Liver (tissue), 3 donors: ENCODE measurements at regions not wholly inside any gene's neighbourhood (a gene's known extent, or its start where the extent isn't known, plus 50 kb on each side); places are given as distances from the start of the nearest gene placed in this dataset.

Experiments used
- EGR1 ChIP-seq, 2 donors: IDR thresholded peaks; 2 replicates each; pipeline ENCODE4 v1.6.1; 2016 to 2018; ENCODE audit warnings: antibody characterized with exemption in 2 of 2, low read depth in 2 of 2
- JUND ChIP-seq, 2 donors: IDR thresholded peaks; 2 replicates each; pipeline ENCODE4 v1.6.1; 2016; ENCODE audit warnings: antibody characterized with exemption in 2 of 2
- RAD21 ChIP-seq, 2 donors: IDR thresholded peaks; 2 replicates each; pipeline ENCODE4 v1.6.1; 2016; ENCODE audit warnings: antibody characterized with exemption in 2 of 2, mild to moderate bottlenecking in 2 of 2
- TAF1 ChIP-seq: conservative IDR thresholded peaks from 2 replicates; pipeline ENCODE4 v1.6.1; 2016; ENCODE audit warnings: antibody characterized with exemption, mild to moderate bottlenecking
- YY1 ChIP-seq: IDR thresholded peaks from 2 replicates; pipeline ENCODE4 v1.6.1; 2016; ENCODE audit warnings: antibody characterized with exemption, mild to moderate bottlenecking
- TF ChIP-seq, protein P1 (sequence below): fragments of 150-350 bp; IDR thresholded peaks from 2 replicates; pipeline ENCODE4 v1.5.1; 2017; ENCODE audit warnings: improper control_type of control experiment, low read depth, low read length; ENCODE audit not compliant: missing input control
- TF ChIP-seq, protein P2 (sequence below): IDR thresholded peaks from 2 replicates; pipeline ENCODE4 v1.6.1; 2016; ENCODE audit warnings: antibody characterized with exemption, mild to moderate bottlenecking
- TF ChIP-seq, protein P3 (sequence below): IDR thresholded peaks from 2 replicates; pipeline ENCODE4 v1.6.1; 2016; ENCODE audit warnings: antibody characterized with exemption
- TF ChIP-seq, protein P4 (sequence below): IDR thresholded peaks from 2 replicates; pipeline ENCODE4 v1.6.1; 2016; ENCODE audit warnings: antibody characterized with exemption
- donor health status: healthy.
- donor health status: healthy.

DNA sequence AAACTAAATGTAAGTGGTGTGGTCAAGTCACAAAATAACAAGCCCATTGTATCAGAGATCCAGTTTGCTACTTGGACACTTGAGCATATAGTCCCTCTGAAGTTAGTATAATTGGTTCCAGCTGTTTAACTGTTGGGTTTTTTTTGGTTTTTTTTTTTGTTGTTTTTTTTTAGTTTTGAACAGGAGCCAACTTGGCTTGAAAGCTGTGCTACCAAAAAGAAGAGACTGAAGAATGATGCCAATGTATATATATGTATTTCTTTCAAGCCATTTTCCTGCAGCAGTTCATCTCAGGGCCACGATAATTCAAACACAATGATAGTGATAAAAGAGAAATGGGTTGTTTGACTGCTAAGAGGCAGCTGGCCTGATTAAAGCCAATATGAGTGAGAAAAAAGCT lies 138.3 kb downstream of the PCDH18 start:
- TF ChIP-seq RAD21 (IDR thresholded peaks at IDR 0.05) (no peak), JUND (IDR thresholded peaks at IDR 0.05) (no peak), EGR1 (IDR thresholded peaks at IDR 0.05; ENCODE audit: low read depth in 2 of 2) (no peak), TAF1 (no peak), YY1 (no peak)
- TF ChIP-seq, protein P1, sequence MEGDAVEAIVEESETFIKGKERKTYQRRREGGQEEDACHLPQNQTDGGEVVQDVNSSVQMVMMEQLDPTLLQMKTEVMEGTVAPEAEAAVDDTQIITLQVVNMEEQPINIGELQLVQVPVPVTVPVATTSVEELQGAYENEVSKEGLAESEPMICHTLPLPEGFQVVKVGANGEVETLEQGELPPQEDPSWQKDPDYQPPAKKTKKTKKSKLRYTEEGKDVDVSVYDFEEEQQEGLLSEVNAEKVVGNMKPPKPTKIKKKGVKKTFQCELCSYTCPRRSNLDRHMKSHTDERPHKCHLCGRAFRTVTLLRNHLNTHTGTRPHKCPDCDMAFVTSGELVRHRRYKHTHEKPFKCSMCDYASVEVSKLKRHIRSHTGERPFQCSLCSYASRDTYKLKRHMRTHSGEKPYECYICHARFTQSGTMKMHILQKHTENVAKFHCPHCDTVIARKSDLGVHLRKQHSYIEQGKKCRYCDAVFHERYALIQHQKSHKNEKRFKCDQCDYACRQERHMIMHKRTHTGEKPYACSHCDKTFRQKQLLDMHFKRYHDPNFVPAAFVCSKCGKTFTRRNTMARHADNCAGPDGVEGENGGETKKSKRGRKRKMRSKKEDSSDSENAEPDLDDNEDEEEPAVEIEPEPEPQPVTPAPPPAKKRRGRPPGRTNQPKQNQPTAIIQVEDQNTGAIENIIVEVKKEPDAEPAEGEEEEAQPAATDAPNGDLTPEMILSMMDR, result no peak
- TF ChIP-seq, protein P2, sequence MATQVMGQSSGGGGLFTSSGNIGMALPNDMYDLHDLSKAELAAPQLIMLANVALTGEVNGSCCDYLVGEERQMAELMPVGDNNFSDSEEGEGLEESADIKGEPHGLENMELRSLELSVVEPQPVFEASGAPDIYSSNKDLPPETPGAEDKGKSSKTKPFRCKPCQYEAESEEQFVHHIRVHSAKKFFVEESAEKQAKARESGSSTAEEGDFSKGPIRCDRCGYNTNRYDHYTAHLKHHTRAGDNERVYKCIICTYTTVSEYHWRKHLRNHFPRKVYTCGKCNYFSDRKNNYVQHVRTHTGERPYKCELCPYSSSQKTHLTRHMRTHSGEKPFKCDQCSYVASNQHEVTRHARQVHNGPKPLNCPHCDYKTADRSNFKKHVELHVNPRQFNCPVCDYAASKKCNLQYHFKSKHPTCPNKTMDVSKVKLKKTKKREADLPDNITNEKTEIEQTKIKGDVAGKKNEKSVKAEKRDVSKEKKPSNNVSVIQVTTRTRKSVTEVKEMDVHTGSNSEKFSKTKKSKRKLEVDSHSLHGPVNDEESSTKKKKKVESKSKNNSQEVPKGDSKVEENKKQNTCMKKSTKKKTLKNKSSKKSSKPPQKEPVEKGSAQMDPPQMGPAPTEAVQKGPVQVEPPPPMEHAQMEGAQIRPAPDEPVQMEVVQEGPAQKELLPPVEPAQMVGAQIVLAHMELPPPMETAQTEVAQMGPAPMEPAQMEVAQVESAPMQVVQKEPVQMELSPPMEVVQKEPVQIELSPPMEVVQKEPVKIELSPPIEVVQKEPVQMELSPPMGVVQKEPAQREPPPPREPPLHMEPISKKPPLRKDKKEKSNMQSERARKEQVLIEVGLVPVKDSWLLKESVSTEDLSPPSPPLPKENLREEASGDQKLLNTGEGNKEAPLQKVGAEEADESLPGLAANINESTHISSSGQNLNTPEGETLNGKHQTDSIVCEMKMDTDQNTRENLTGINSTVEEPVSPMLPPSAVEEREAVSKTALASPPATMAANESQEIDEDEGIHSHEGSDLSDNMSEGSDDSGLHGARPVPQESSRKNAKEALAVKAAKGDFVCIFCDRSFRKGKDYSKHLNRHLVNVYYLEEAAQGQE, result no peak
- TF ChIP-seq, protein P3, sequence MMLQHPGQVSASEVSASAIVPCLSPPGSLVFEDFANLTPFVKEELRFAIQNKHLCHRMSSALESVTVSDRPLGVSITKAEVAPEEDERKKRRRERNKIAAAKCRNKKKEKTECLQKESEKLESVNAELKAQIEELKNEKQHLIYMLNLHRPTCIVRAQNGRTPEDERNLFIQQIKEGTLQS, result no peak
- TF ChIP-seq, protein P4, sequence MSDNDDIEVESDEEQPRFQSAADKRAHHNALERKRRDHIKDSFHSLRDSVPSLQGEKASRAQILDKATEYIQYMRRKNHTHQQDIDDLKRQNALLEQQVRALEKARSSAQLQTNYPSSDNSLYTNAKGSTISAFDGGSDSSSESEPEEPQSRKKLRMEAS, result no peak
